ENCODE measurements at regions not wholly inside any gene's neighbourhood (a gene's known extent, or its start where the extent isn't known, plus 50 kb on each side); places are given as distances from the start of the nearest gene placed in this dataset.

DNA sequence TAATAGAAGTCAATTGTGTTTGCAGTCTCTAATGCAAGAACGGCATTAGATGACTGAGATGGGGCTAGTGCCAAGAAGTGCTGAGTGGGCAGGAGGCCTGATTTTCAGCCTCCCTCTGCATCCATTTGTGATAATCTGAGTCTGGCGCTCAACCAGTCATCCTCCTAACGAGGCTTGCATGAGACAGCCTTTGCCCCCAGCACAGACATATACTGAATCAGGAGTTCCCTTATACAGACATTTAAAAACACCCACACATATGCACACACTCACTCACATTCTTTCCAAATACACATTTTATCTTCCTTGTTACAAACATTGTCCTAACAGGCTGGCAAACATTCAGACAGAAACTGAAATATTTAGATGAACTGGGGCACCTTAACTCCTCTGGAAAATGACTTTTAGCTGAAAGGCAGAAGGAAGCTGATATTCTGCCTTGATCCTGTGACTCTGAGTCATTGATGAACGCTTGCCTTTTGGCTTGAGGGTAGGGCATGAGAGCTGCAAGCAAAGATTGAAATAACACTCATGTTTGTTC, 562.3 kb downstream of the DHX35 start:
- TF ChIP-seq OSR2 (tag by site-specific recombination; IDR thresholded peaks at IDR 0.05) (no peak), PBX3 (CRISPR knock-in tag; IDR thresholded peaks at IDR 0.05) (no peak), ZSCAN18 (tag by site-specific recombination; IDR thresholded peaks at IDR 0.05) (no peak), ZNF221 (tag by site-specific recombination; IDR thresholded peaks at IDR 0.05; ENCODE audit: borderline replicate concordance) (no peak)

Data from HEK293 (cell line).